Naive thymus-derived CD4-positive, alpha-beta T cell (primary cell): ENCODE measurements at regions not wholly inside any gene's neighbourhood (a gene's known extent, or its start where the extent isn't known, plus 50 kb on each side); places are given as distances from the start of the nearest gene placed in this dataset.

Experiments
- ATAC-seq: fragments of 150-1000 bp; cut with Tn5 transposase; 2 replicates; pipeline ENCODE4 v1.10.0; 2021; ENCODE audit warnings: mild to moderate bottlenecking, moderate library complexity
- CTCF ChIA-PET: fragments of 350-600 bp; sonication (Branson Sonifier 250); formaldehyde crosslinking; loops from one replicate; lab custom pipeline; 2021; ENCODE audit warnings: antibody characterized with exemption; lab: Charles Lee
- POLR2A ChIA-PET: fragments of 350-600 bp; sonication (Branson Sonifier 250); formaldehyde crosslinking; loops from one replicate; lab custom pipeline; 2021; ENCODE audit warnings: antibody characterized with exemption, inconsistent platforms; lab: Charles Lee
- DNase-seq, 9 donors: peaks; one replicate each; pipeline versions ENCODE4 v3.0.0 to v3.0.0-alpha.2; 2020 to 2022; ENCODE audit warnings: mixed read lengths in 1 of 9
- H3K27ac ChIP-seq: one replicate; pipeline ENCODE4 v1.7.0; 2013; ENCODE audit warnings: mild to moderate bottlenecking, low read depth, low read length, moderate library complexity
- H3K27me3 ChIP-seq, 2 donors: one replicate each; pipeline ENCODE4 v1.7.0; 2013; ENCODE audit warnings: low read length in 2 of 2, mild to moderate bottlenecking in 2 of 2, moderate library complexity in 2 of 2; ENCODE audit not compliant: control insufficient read depth in 2 of 2, insufficient read depth in 2 of 2
- H3K36me3 ChIP-seq, 3 experiments: 1 replicate in 2 of 3; 2 replicates in 1 of 3; pipeline ENCODE4 v1.7.0; 2013; ENCODE audit warnings: low read length in 3 of 3, mild to moderate bottlenecking in 3 of 3, moderate library complexity in 1 of 3; ENCODE audit not compliant: insufficient read depth in 3 of 3, control insufficient read depth in 2 of 3
- H3K4me1 ChIP-seq, 2 donors: one replicate each; pipeline ENCODE4 v1.7.0; 2013; ENCODE audit warnings: low read length in 2 of 2, mild to moderate bottlenecking in 2 of 2, moderate library complexity in 1 of 2; ENCODE audit not compliant: control insufficient read depth in 2 of 2, insufficient read depth in 2 of 2
- H3K4me3 ChIP-seq: 2 replicates; pipeline ENCODE4 v1.7.0; 2013; ENCODE audit warnings: mild to moderate bottlenecking, low read length
- H3K9me3 ChIP-seq, 3 experiments: 1 replicate in 2 of 3; 2 replicates in 1 of 3; pipeline ENCODE4 v1.7.0; 2013; ENCODE audit warnings: low read length in 3 of 3; ENCODE audit not compliant: control insufficient read depth in 2 of 3
- H3K27ac Mint-ChIP-seq, 9 donors: one replicate each; pipeline ENCODE4 v1.8.0; 2020 to 2022; ENCODE audit warnings: mixed read lengths in 9 of 9, mild to moderate bottlenecking in 8 of 9, moderate library complexity in 5 of 9, inconsistent platforms in 2 of 9
- H3K27me3 Mint-ChIP-seq, 5 donors: one replicate each; pipeline ENCODE4 v1.8.0; 2021 to 2022; ENCODE audit warnings: mixed read lengths in 5 of 5, mild to moderate bottlenecking in 1 of 5
- H3K36me3 Mint-ChIP-seq, 5 donors: one replicate each; pipeline ENCODE4 v1.8.0; 2020 to 2022; ENCODE audit warnings: mixed read lengths in 5 of 5, mild to moderate bottlenecking in 3 of 5, inconsistent platforms in 1 of 5
- H3K4me1 Mint-ChIP-seq, 7 donors: one replicate each; pipeline ENCODE4 v1.8.0; 2020 to 2022; ENCODE audit warnings: mixed read lengths in 7 of 7, mild to moderate bottlenecking in 3 of 7, inconsistent platforms in 1 of 7
- H3K4me3 Mint-ChIP-seq, 10 donors: one replicate each; pipeline ENCODE4 v1.8.0; 2020 to 2022; ENCODE audit warnings: mild to moderate bottlenecking in 10 of 10, mixed read lengths in 10 of 10, moderate library complexity in 6 of 10, inconsistent platforms in 2 of 10
- H3K9me3 Mint-ChIP-seq, 11 donors: one replicate each; pipeline ENCODE4 v1.8.0; 2020 to 2022; ENCODE audit warnings: mixed read lengths in 11 of 11, mild to moderate bottlenecking in 4 of 11, inconsistent platforms in 1 of 11, moderate library complexity in 1 of 11
- intact Hi-C, 2 donors: fragments of 100-400 bp; cut with micrococcal nuclease; formaldehyde crosslinking; loops; one replicate each; pipeline ENCODE4 v1.15.1; 2023

- H3K9me3 ChIP-seq = no peaks in the 10 kb centered on the region
- H3K27ac ChIP-seq = no peak overlapping the region
- no peak for DNase-seq
- no peaks in the 10 kb centered on the region for H3K27me3 ChIP-seq
- no peak overlapping the region for H3K4me3 ChIP-seq
- CTCF ChIA-PET = no interaction called here
- Mint-ChIP-seq H3K36me3 (no peaks in the 10 kb centered on the region), H3K27ac (no peak overlapping the region), H3K9me3 (peaks cover 0 to 12% (median 2%) of the 10 kb centered on the region in 11 donors), H3K4me1 (no peaks in the 10 kb centered on the region), H3K27me3 (no peaks in the 10 kb centered on the region), H3K4me3 (no peak overlapping the region)
- ATAC-seq = no peak
- intact Hi-C loops = no loop called here
- POLR2A ChIA-PET = no interaction called here
- H3K4me1 ChIP-seq = no peaks in the 10 kb centered on the region
- no peaks in the 10 kb centered on the region for H3K36me3 ChIP-seq
Measured at GRCh38 chr10:53719658-53720057, 947.1 kb upstream of the MBL2 start.

GRCh38 chr10:53716156-53716555 lies 943.6 kb upstream of the MBL2 start:
- intact Hi-C loops = no loop called here
- Mint-ChIP-seq H3K27me3 (no peaks in the 10 kb centered on the region), H3K27ac (no peak overlapping the region), H3K4me3 (no peak overlapping the region), H3K9me3 (peaks cover 0 to 9% (median 1%) of the 10 kb centered on the region in 11 donors), H3K4me1 (no peaks in the 10 kb centered on the region), H3K36me3 (no peaks in the 10 kb centered on the region)
- ChIA-PET CTCF (no interaction called here), POLR2A (no interaction called here)
- Histone ChIP-seq H3K9me3 (no peaks in the 10 kb centered on the region), H3K36me3 (no peaks in the 10 kb centered on the region), H3K4me3 (no peak overlapping the region), H3K27ac (no peak overlapping the region), H3K4me1 (no peaks in the 10 kb centered on the region), H3K27me3 (no peaks in the 10 kb centered on the region)
- no peak for ATAC-seq
- no peak for DNase-seq

GRCh38 chr10:53713431-53713830 lies 940.8 kb upstream of the MBL2 start:
- no peak for DNase-seq
- ChIA-PET POLR2A (no interaction called here), CTCF (no interaction called here)
- no peaks in the 10 kb centered on the region for H3K9me3 ChIP-seq
- no peaks in the 10 kb centered on the region for H3K27me3 ChIP-seq
- no peaks in the 10 kb centered on the region for H3K36me3 ChIP-seq
- H3K4me1 Mint-ChIP-seq = no peaks in the 10 kb centered on the region
- no peak overlapping the region for H3K27ac ChIP-seq
- H3K4me3 ChIP-seq = no peak overlapping the region
- intact Hi-C loops = no loop called here
- no peaks in the 10 kb centered on the region for H3K36me3 Mint-ChIP-seq
- no peak overlapping the region for H3K27ac Mint-ChIP-seq
- H3K4me1 ChIP-seq = no peaks in the 10 kb centered on the region
- no peak overlapping the region for H3K4me3 Mint-ChIP-seq
- H3K27me3 Mint-ChIP-seq = no peaks in the 10 kb centered on the region
- peaks cover 0 to 14% (median 6%) of the 10 kb centered on the region in 11 donors for H3K9me3 Mint-ChIP-seq
- ATAC-seq = no peak

GRCh38 chr10:53702489-53702888 lies 929.9 kb upstream of the MBL2 start:
- no peaks in the 10 kb centered on the region for H3K36me3 ChIP-seq
- DNase-seq (no peak), ATAC-seq (no peak)
- no peak overlapping the region for H3K27ac Mint-ChIP-seq
- intact Hi-C loops = no loop called here
- no peak overlapping the region for H3K4me3 ChIP-seq
- H3K27me3 ChIP-seq = no peaks in the 10 kb centered on the region
- H3K36me3 Mint-ChIP-seq = peaks cover 0 to 5% (median 0%) of the 10 kb centered on the region in 5 donors
- H3K9me3 Mint-ChIP-seq = peaks cover 0 to 24% (median 9%) of the 10 kb centered on the region in 11 donors
- POLR2A ChIA-PET = no interaction called here
- H3K27me3 Mint-ChIP-seq = no peaks in the 10 kb centered on the region
- no peak overlapping the region for H3K4me3 Mint-ChIP-seq
- H3K4me1 Mint-ChIP-seq = no peaks in the 10 kb centered on the region
- H3K27ac ChIP-seq = no peak overlapping the region
- H3K9me3 ChIP-seq = no peaks in the 10 kb centered on the region
- no peaks in the 10 kb centered on the region for H3K4me1 ChIP-seq
- CTCF ChIA-PET = interaction anchor here (0.6 kb wide), 1 partner anchor 10 kb away, joined by 3 read pairs; no protein-coding TSS in a partner anchor

- H3K4me1 Mint-ChIP-seq = no peaks in the 10 kb centered on the region
- ChIA-PET CTCF (no interaction called here), POLR2A (no interaction called here)
- ATAC-seq = no peak
- H3K27ac Mint-ChIP-seq = no peak overlapping the region
- no peak for DNase-seq
- H3K4me3 Mint-ChIP-seq = no peak overlapping the region
- Histone ChIP-seq H3K27me3 (no peaks in the 10 kb centered on the region), H3K9me3 (no peaks in the 10 kb centered on the region), H3K4me1 (no peaks in the 10 kb centered on the region), H3K36me3 (no peaks in the 10 kb centered on the region), H3K4me3 (no peak overlapping the region), H3K27ac (no peak overlapping the region)
- no peaks in the 10 kb centered on the region for H3K27me3 Mint-ChIP-seq
- intact Hi-C loops = no loop called here
- peaks cover 0 to 20% (median 5%) of the 10 kb centered on the region in 11 donors for H3K9me3 Mint-ChIP-seq
- peaks cover 0 to 5% (median 0%) of the 10 kb centered on the region in 5 donors for H3K36me3 Mint-ChIP-seq
Measured at GRCh38 chr10:53701213-53701612, 928.6 kb upstream of the MBL2 start.

- no peaks in the 10 kb centered on the region for H3K4me1 ChIP-seq
- ChIA-PET CTCF (no interaction called here), POLR2A (no interaction called here)
- ATAC-seq (no peak), DNase-seq (no peak)
- Mint-ChIP-seq H3K4me1 (no peaks in the 10 kb centered on the region), H3K27me3 (no peaks in the 10 kb centered on the region), H3K9me3 (peaks cover 0 to 20% (median 5%) of the 10 kb centered on the region in 11 donors), H3K36me3 (peaks cover 0 to 5% (median 0%) of the 10 kb centered on the region in 5 donors), H3K27ac (no peak overlapping the region), H3K4me3 (no peak overlapping the region)
- H3K4me3 ChIP-seq = no peak overlapping the region
- no peaks in the 10 kb centered on the region for H3K36me3 ChIP-seq
- no peaks in the 10 kb centered on the region for H3K9me3 ChIP-seq
- intact Hi-C loops = no loop called here
- no peak overlapping the region for H3K27ac ChIP-seq
- no peaks in the 10 kb centered on the region for H3K27me3 ChIP-seq
Measured at GRCh38 chr10:53700278-53700677, 927.7 kb upstream of the MBL2 start.

GRCh38 chr10:53699684-53700083 lies 927.1 kb upstream of the MBL2 start:
- H3K27me3 Mint-ChIP-seq = no peaks in the 10 kb centered on the region
- DNase-seq = no peak
- H3K9me3 Mint-ChIP-seq = peaks cover 0 to 20% (median 5%) of the 10 kb centered on the region in 11 donors
- Histone ChIP-seq H3K36me3 (no peaks in the 10 kb centered on the region), H3K9me3 (no peaks in the 10 kb centered on the region), H3K4me3 (no peak overlapping the region), H3K27me3 (no peaks in the 10 kb centered on the region), H3K27ac (no peak overlapping the region), H3K4me1 (no peaks in the 10 kb centered on the region)
- ChIA-PET POLR2A (no interaction called here), CTCF (no interaction called here)
- intact Hi-C loops = no loop called here
- H3K4me1 Mint-ChIP-seq = no peaks in the 10 kb centered on the region
- no peak for ATAC-seq
- peaks cover 0 to 5% (median 0%) of the 10 kb centered on the region in 5 donors for H3K36me3 Mint-ChIP-seq
- H3K4me3 Mint-ChIP-seq = no peak overlapping the region
- H3K27ac Mint-ChIP-seq = no peak overlapping the region
